Sigmoid colon (tissue), 6 donors: ENCODE measurements at regions not wholly inside any gene's neighbourhood (a gene's known extent, or its start where the extent isn't known, plus 50 kb on each side); places are given as distances from the start of the nearest gene placed in this dataset.

Experiments
- DNase-seq: peaks from one replicate; pipeline ENCODE4 v3.0.0-alpha.2; 2019
- H3K27ac ChIP-seq, 4 donors: fragments of 200-600 bp; sonication (generic); one replicate each; pipeline ENCODE4 v1.5.1; 2016 to 2019; ENCODE audit warnings: mild to moderate bottlenecking in 1 of 4
- H3K27me3 ChIP-seq, 3 donors: fragments of 200-600 bp; sonication (generic); one replicate each; pipeline ENCODE4 v1.5.1; 2019; ENCODE audit warnings: mild to moderate bottlenecking in 1 of 3
- H3K36me3 ChIP-seq, 4 donors: fragments of 200-600 bp; sonication (generic); one replicate each; pipeline ENCODE4 v1.5.1; 2016 to 2019
- H3K4me1 ChIP-seq, 4 donors: fragments of 200-600 bp; sonication (generic); one replicate each; pipeline ENCODE4 v1.5.1; 2017 to 2019
- H3K4me3 ChIP-seq, 4 donors: fragments of 200-600 bp; sonication (generic); one replicate each; pipeline ENCODE4 v1.5.1; 2017 to 2019; ENCODE audit warnings: mild to moderate bottlenecking in 2 of 4, moderate library complexity in 1 of 4
- H3K9me3 ChIP-seq, 4 donors: fragments of 200-600 bp in 3 of 4; sonication (generic) in 3 of 4; one replicate each; pipeline versions ENCODE4 v1.5.1 to v1.6.1; 2013 to 2019
- EP300 ChIP-seq, 4 donors: sonication (generic); formaldehyde crosslinking; IDR thresholded peaks; one replicate each; pipeline ENCODE4 v1.6.1; 2017; ENCODE audit warnings: antibody characterized with exemption in 4 of 4
- POLR2A ChIP-seq, 2 donors: fragments of 450-650 bp; IDR thresholded peaks; one replicate each; pipeline ENCODE4 v1.6.1; 2016; ENCODE audit warnings: antibody characterized with exemption in 2 of 2, mild to moderate bottlenecking in 2 of 2, moderate library complexity in 2 of 2
- POLR2AphosphoS5 ChIP-seq, 4 donors: sonication (generic); formaldehyde crosslinking; IDR thresholded peaks; one replicate each; pipeline ENCODE4 v1.6.1; 2017; ENCODE audit warnings: antibody characterized with exemption in 4 of 4
- WGBS, 2 donors: extraction: QIAGEN DNeasy Blood & Tissue Kit; methylation state at CpG; one replicate each; pipeline ENCODE4 v1.1.7; 2013; 5-methylcytosine and 5-hydroxymethylcytosine counted together
- intact Hi-C: fragments of 100-400 bp; cut with DNase I; formaldehyde crosslinking; loops from one replicate; pipeline ENCODE4 v1.15.1; 2023
- TF ChIP-seq, protein P1 (sequence below), 4 experiments: fragments of 450-650 bp in 3 of 4; fragments of 200-600 bp in 1 of 4; IDR thresholded peaks; one replicate each; pipeline ENCODE4 v1.5.1; 2016 to 2019; ENCODE audit warnings: antibody characterized with exemption in 4 of 4, mild to moderate bottlenecking in 3 of 4, moderate library complexity in 2 of 4
- donor health status: healthy with polysubstance abuse.
- donor health status: healthy.

DNA sequence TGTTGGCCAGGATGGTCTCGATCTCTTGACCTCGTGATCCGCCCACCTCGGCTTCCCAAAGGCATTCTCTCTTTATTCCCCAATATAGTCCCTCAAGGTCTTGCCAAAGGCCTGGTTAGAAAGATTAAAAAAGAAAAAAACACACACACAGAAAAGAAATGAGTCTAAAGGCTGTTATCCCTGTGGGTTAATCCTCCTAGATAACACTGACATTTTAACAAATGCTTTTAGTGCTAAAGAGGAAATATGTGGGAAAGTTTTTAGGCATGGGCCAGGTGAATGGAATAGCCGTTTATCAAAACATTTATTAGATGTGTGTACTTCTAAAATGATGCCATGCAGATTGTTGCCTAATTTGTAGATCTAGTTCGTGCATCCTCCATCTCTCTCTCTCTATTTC is 261.6 kb upstream of the FN1 start:
- Histone ChIP-seq H3K9me3 (no peaks in the 10 kb centered on the region), H3K27me3 (no peaks in the 10 kb centered on the region), H3K4me3 (no peak overlapping the region), H3K27ac (peak overlapping the region in 3 of 4 donors; percentile 17 to 82 (median 77)), H3K36me3 (no peaks in the 10 kb centered on the region), H3K4me1 (peaks cover 0 to 52% (median 36%) of the 10 kb centered on the region in 4 donors)
- intact Hi-C loops: no loop called here
- WGBS, 2 donors: 79 to 82% methylated on average over 6 of the region's 6 CpGs
- TF ChIP-seq POLR2A (IDR thresholded peaks at IDR 0.05) (no peak), EP300 (IDR thresholded peaks at IDR 0.05) (no peak)
- no peak for DNase-seq

DNA sequence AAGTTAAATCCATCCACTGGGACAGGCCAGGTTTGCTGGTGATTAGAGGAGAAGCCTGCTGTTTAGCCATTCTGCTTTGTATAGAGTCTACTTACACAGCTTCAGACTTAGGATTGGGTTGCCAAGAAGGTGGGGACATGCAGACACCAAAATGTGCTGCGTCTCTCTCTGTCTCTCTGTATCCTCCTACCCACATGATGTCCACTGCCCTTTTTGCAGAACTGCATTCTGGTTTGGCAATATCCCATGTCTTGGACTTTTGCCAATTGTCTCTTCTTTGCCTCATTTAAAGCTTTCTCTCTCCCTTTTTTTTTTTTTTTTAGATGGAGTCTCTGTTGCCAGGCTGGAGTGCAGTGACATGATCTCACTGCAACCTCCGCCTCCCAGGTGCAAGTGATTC is 261.1 kb upstream of the FN1 start:
- H3K4me3 ChIP-seq: no peak overlapping the region
- H3K27ac ChIP-seq: peak overlapping the region in 3 of 4 donors; percentile 17 to 82 (median 77)
- no peaks in the 10 kb centered on the region for H3K36me3 ChIP-seq
- intact Hi-C loops: no loop called here
- no peaks in the 10 kb centered on the region for H3K27me3 ChIP-seq
- peaks cover 0 to 52% (median 39%) of the 10 kb centered on the region in 4 donors for H3K4me1 ChIP-seq
- WGBS, 2 donors: 92 to 94% methylated on average over 2 of the region's 2 CpGs
- TF ChIP-seq POLR2AphosphoS5 (IDR thresholded peaks at IDR 0.05) (peak in 1 of 4 donors; percentile 14), EP300 (IDR thresholded peaks at IDR 0.05) (no peak), POLR2A (IDR thresholded peaks at IDR 0.05) (no peak)
- TF ChIP-seq, protein P1, sequence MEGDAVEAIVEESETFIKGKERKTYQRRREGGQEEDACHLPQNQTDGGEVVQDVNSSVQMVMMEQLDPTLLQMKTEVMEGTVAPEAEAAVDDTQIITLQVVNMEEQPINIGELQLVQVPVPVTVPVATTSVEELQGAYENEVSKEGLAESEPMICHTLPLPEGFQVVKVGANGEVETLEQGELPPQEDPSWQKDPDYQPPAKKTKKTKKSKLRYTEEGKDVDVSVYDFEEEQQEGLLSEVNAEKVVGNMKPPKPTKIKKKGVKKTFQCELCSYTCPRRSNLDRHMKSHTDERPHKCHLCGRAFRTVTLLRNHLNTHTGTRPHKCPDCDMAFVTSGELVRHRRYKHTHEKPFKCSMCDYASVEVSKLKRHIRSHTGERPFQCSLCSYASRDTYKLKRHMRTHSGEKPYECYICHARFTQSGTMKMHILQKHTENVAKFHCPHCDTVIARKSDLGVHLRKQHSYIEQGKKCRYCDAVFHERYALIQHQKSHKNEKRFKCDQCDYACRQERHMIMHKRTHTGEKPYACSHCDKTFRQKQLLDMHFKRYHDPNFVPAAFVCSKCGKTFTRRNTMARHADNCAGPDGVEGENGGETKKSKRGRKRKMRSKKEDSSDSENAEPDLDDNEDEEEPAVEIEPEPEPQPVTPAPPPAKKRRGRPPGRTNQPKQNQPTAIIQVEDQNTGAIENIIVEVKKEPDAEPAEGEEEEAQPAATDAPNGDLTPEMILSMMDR (IDR thresholded peaks at IDR 0.05): no peak
- DNase-seq: no peak
- no peaks in the 10 kb centered on the region for H3K9me3 ChIP-seq

DNA sequence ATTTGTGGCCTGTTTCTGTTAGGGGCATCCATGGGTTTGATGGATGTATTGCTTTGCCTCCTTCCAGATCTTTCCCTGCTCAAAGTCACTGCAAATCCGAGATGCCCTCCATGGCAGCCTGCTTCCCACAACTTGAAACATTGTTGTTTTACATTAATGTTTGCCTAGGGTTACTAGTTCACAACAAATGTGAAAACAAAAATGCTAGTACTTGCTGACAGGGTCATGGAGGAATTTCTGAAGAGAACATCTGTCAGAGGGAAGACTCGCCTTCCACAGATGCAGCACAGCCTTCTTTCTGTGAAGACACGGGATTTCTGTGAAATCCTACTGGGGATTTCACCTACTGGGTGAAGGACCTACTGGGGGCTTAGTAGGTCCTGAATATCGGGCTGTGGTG is 260.0 kb upstream of the FN1 start:
- peaks cover 0 to 44% (median 42%) of the 10 kb centered on the region in 4 donors for H3K4me1 ChIP-seq
- H3K4me3 ChIP-seq: no peak overlapping the region
- H3K27me3 ChIP-seq: no peaks in the 10 kb centered on the region
- intact Hi-C loops: no loop called here
- peak overlapping the region in 2 of 4 donors; percentile 77 to 82 for H3K27ac ChIP-seq
- no peaks in the 10 kb centered on the region for H3K9me3 ChIP-seq
- no peak for DNase-seq
- no peaks in the 10 kb centered on the region for H3K36me3 ChIP-seq
- 86 to 89% methylated on average over 4 of the region's 4 CpGs for WGBS, 2 donors
- TF ChIP-seq POLR2A (IDR thresholded peaks at IDR 0.05) (no peak), EP300 (IDR thresholded peaks at IDR 0.05) (no peak), POLR2AphosphoS5 (IDR thresholded peaks at IDR 0.05) (no peak)
- TF ChIP-seq, protein P1 (IDR thresholded peaks at IDR 0.05): no peak

DNA sequence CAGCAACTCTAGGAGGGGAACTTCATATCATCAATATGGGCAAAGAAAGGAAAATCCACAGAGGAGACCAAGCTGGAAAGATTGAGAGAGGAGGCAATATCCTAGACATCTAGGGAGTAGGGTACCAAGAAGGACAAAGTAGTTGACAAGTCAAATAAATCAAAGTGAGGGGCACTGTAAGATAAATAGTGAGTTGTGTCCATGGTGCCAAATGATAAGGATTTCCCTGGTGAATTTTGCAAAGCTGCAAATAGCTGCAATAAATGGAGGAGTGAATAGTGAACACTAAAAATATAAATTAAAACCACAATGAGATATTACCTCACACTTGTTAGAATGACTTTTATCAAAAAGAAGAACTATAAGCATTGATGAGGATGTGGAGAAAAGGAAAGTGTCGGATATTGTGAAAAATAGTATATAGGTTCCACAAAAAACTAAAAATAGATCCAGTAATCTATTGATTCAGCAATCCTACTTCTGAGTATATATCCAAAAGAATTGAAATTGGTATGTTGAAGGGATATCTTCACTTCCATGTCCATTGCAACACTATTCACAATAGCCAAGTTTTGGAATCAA is 258.2 kb upstream of the FN1 start:
- intact Hi-C loops: no loop called here
- Histone ChIP-seq H3K9me3 (no peaks in the 10 kb centered on the region), H3K27ac (peak overlapping the region; percentile 51 to 78 (median 74)), H3K27me3 (no peaks in the 10 kb centered on the region), H3K36me3 (no peaks in the 10 kb centered on the region), H3K4me1 (peaks cover 0 to 34% (median 31%) of the 10 kb centered on the region in 4 donors), H3K4me3 (no peak overlapping the region)
- TF ChIP-seq POLR2A (IDR thresholded peaks at IDR 0.05) (no peak), POLR2AphosphoS5 (IDR thresholded peaks at IDR 0.05) (no peak)
- TF ChIP-seq, protein P1 (IDR thresholded peaks at IDR 0.05): no peak
- no peak for DNase-seq
- WGBS, 2 donors: 82 to 92% methylated on average over 1 of the region's 1 CpG

DNA sequence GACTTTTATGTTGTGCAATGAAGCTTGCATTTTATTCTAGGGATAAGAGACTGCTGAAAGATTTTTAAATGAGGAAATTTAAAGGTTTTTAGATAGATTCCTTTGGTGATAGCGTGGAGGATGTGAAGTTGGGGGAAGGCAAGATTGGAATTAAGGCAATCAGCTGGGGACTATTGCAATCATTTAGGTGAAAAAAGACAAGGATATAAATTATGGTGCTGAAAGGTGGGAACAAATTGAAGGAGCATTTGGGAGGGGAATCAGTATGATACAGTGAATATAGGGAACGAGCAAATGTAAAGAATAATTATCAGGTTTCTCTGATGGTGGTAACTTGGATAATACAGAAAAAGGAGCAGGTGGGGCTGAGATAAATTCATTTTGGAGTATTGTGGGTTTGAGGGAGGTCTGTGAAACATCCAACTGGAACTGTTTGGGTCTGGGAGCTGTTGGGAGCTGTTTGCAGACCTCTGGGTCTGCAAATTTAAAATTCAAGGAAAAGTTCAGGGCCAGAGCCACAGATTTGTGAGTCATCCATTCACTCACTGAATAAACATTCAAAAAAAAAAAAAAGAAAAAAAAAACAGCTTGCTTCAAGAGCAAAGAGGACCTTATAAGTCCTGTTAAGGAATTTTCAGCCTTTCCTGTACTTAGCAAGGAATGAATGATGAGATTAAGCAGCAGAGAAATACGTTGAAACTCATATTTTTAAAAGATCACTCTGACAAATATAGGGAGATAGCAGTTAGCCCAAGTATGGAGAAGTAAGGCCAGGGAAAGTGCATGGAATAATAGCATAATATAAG is 257.5 kb upstream of the FN1 start:
- DNase-seq: no peak
- Histone ChIP-seq H3K27me3 (no peaks in the 10 kb centered on the region), H3K4me1 (peaks cover 0 to 34% (median 31%) of the 10 kb centered on the region in 4 donors), H3K27ac (peak overlapping the region; percentile 51 to 78 (median 74)), H3K9me3 (no peaks in the 10 kb centered on the region), H3K4me3 (no peak overlapping the region), H3K36me3 (no peaks in the 10 kb centered on the region)
- 71 to 73% methylated on average over 3 of the region's 3 CpGs for WGBS, 2 donors
- intact Hi-C loops: no loop called here
- TF ChIP-seq, protein P1 (IDR thresholded peaks at IDR 0.05): no peak
- TF ChIP-seq POLR2A (IDR thresholded peaks at IDR 0.05): no peak
- TF ChIP-seq POLR2AphosphoS5 (IDR thresholded peaks at IDR 0.05): no peak
- TF ChIP-seq EP300 (IDR thresholded peaks at IDR 0.05): no peak
